Vagina (tissue), 2 donors: ENCODE measurements at regions not wholly inside any gene's neighbourhood (a gene's known extent, or its start where the extent isn't known, plus 50 kb on each side); places are given as distances from the start of the nearest gene placed in this dataset.

Experiments used
- CTCF ChIP-seq, 3 experiments: fragments of 450-650 bp in 2 of 3; fragments of 200-600 bp in 1 of 3; sonication (generic) in 1 of 3; IDR thresholded peaks; one replicate each; pipeline ENCODE4 v1.5.1; 2017 to 2019; ENCODE audit warnings: antibody characterized with exemption in 3 of 3, mild to moderate bottlenecking in 2 of 3, moderate library complexity in 2 of 3
- POLR2A ChIP-seq, 2 donors: fragments of 450-650 bp; IDR thresholded peaks; one replicate each; pipeline ENCODE4 v1.6.1; 2017; ENCODE audit warnings: antibody characterized with exemption in 2 of 2, mild to moderate bottlenecking in 2 of 2, moderate library complexity in 2 of 2

- TF ChIP-seq POLR2A (IDR thresholded peaks at IDR 0.05) (no peak), CTCF (IDR thresholded peaks at IDR 0.05) (no peak)
Observed at GRCh38 chr2:15074319-15074718, 441.8 kb downstream of the LRATD1 start.
